GM12878 (cell line): ENCODE measurements at regions not wholly inside any gene's neighbourhood (a gene's known extent, or its start where the extent isn't known, plus 50 kb on each side); places are given as distances from the start of the nearest gene placed in this dataset.

Experiments used
- ATAC-seq: fragments of 200-7000 bp; cut with Tn5 transposase; 3 replicates; pipeline ENCODE4 v1.9.1; 2020; ENCODE audit warnings: mild to moderate bottlenecking, moderate library complexity
- BruUV-seq: library from RNA; stranded (reverse); fragments of 400-500 nt; replicated peaks from 2 replicates; lab custom pipeline; 2021; lab: Mats Ljungman, UMichigan
- CTCF ChIA-PET: fragments of 300-600 bp; sonication (Branson Sonifier 250); formaldehyde crosslinking; extraction: SDS; loops from one replicate; lab custom pipeline; 2021; ENCODE audit warnings: inconsistent platforms; lab: Yijun Ruan, JAX
- POLR2A ChIA-PET: fragments of 350-600 bp; formaldehyde crosslinking; extraction: SDS; loops from one replicate; lab custom pipeline; 2021; ENCODE audit warnings: inconsistent platforms; lab: Charles Lee
- RAD21 ChIA-PET: fragments of 300-600 bp; sonication (Branson Sonifier 250); formaldehyde crosslinking; loops from one replicate; lab custom pipeline; 2023; ENCODE audit warnings: antibody characterized with exemption; ENCODE audit not compliant: unreplicated experiment; lab: Charles Lee
- SMC1A ChIA-PET: fragments of 300-600 bp; sonication (Branson Sonifier 250); formaldehyde crosslinking; loops from one replicate; lab custom pipeline; 2023; ENCODE audit not compliant: unreplicated experiment, uncharacterized antibody; lab: Charles Lee
- DNase-seq: peaks from one replicate; pipeline ENCODE4 v3.0.0-alpha.2; 2011; ENCODE audit warnings: low read depth, low spot score
- FAIRE-seq: peaks from 3 replicates; lab custom pipeline; 2011; peaks lifted over from hg19 to GRCh38; lab: Jason Lieb, UNC
- H2AFZ ChIP-seq: 2 replicates; pipeline ENCODE4 v1.6.0; 2011; ENCODE audit warnings: low read depth, low read length, control low read depth; ENCODE audit not compliant: control insufficient read depth
- H3K27ac ChIP-seq: 2 replicates; pipeline ENCODE4 v1.5.1; 2011; ENCODE audit warnings: control low read depth; ENCODE audit not compliant: control insufficient read depth, insufficient read depth
- H3K27me3 ChIP-seq, 2 experiments: replicated peaks in 1 of 2; 2 replicates each; pipeline versions ENCODE4 v1.6.0 to v1.6.1; 2011; ENCODE audit warnings: low read length in 1 of 2; ENCODE audit not compliant: control insufficient read depth in 2 of 2, insufficient read depth in 2 of 2
- H3K36me3 ChIP-seq, 2 experiments: 2 replicates each; pipeline ENCODE4 v1.5.1; 2011; ENCODE audit warnings: low read length in 1 of 2; ENCODE audit not compliant: control insufficient read depth in 2 of 2, insufficient read depth in 2 of 2
- H3K4me1 ChIP-seq: 2 replicates; pipeline ENCODE4 v1.6.1; 2011; ENCODE audit warnings: mild to moderate bottlenecking, low read length, moderate library complexity, mixed read lengths; ENCODE audit not compliant: control insufficient read depth, insufficient read depth
- H3K4me2 ChIP-seq: 2 replicates; pipeline ENCODE4 v1.6.0; 2011; ENCODE audit warnings: control low read depth; ENCODE audit not compliant: control insufficient read depth, insufficient read depth
- H3K4me3 ChIP-seq: fragments of 200-600 bp; sonication (generic); 2 replicates; pipeline ENCODE4 v1.5.1; 2016
- H3K79me2 ChIP-seq: 2 replicates; pipeline ENCODE4 v1.6.0; 2011; ENCODE audit warnings: low read length; ENCODE audit not compliant: control insufficient read depth, insufficient read depth
- H3K9ac ChIP-seq: 2 replicates; pipeline ENCODE4 v1.8.0; 2011; ENCODE audit warnings: low read length, control low read depth, mixed read lengths; ENCODE audit not compliant: control insufficient read depth, insufficient read depth
- H3K9me3 ChIP-seq: replicated peaks from 3 replicates; pipeline ENCODE4 v1.5.1; 2011; ENCODE audit warnings: mild to moderate bottlenecking, low read length; ENCODE audit not compliant: control insufficient read depth, insufficient read depth
- H4K20me1 ChIP-seq: 2 replicates; pipeline ENCODE4 v1.6.0; 2011; ENCODE audit not compliant: control insufficient read depth, insufficient read depth
- CBFB ChIP-seq: IDR thresholded peaks from 2 replicates; pipeline ENCODE4 v1.6.1; 2016; ENCODE audit warnings: antibody characterized with exemption, low read depth
- HDGF ChIP-seq: fragments of 450-650 bp; IDR thresholded peaks from 2 replicates; pipeline ENCODE4 v1.6.1; 2016; ENCODE audit warnings: antibody characterized with exemption
- IRF4 ChIP-seq: IDR thresholded peaks from 2 replicates; pipeline ENCODE4 v1.6.1; 2011; ENCODE audit warnings: low read depth, low read length
- MEF2B ChIP-seq: fragments of 450-650 bp; IDR thresholded peaks from 2 replicates; pipeline ENCODE4 v1.6.1; 2018; ENCODE audit warnings: mild to moderate bottlenecking, moderate library complexity; ENCODE audit not compliant: partially characterized antibody, poor library complexity, severe bottlenecking
- RELA ChIP-seq: fragments of 450-650 bp; IDR thresholded peaks from 2 replicates; pipeline ENCODE4 v1.8.0; 2014; ENCODE audit warnings: borderline replicate concordance; ENCODE audit not compliant: partially characterized antibody
- SREBF1 ChIP-seq: IDR thresholded peaks from 2 replicates; pipeline ENCODE4 v1.6.1; 2012; ENCODE audit warnings: mild to moderate bottlenecking, low read length
- SRF ChIP-seq, 2 experiments: IDR thresholded peaks; 2 replicates each; pipeline ENCODE4 v1.6.1; 2011; ENCODE audit warnings: low read depth in 2 of 2, low read length in 2 of 2, mild to moderate bottlenecking in 1 of 2, moderate library complexity in 1 of 2
- WGBS: methylation state at CpG from one replicate; pipeline ENCODE4 v1.1.6; 2016; ENCODE audit warnings: low lambda C conversion rate; ENCODE audit not compliant: insufficient replicate concordance, insufficient coverage; ENCODE audit errors: missing lambda C conversion rate; 5-methylcytosine and 5-hydroxymethylcytosine counted together
- in situ Hi-C: fragments of 300-500 bp; cut with MboI; formaldehyde crosslinking; loops from 9 replicates; pipeline ENCODE4 v1.14.3; 2018; ENCODE audit warnings: mixed read lengths
- intact Hi-C: fragments of 100-400 bp; cut with micrococcal nuclease; formaldehyde crosslinking; loops from one replicate; pipeline ENCODE4 v1.14.2; 2022; ENCODE audit not compliant: unreplicated experiment
- TF ChIP-seq, protein P1 (sequence below): fragments of 450-650 bp; conservative IDR thresholded peaks from 2 replicates; pipeline ENCODE4 v1.6.1; 2017; ENCODE audit warnings: mild to moderate bottlenecking, moderate library complexity
- TF ChIP-seq, protein P2 (sequence below): IDR thresholded peaks from 2 replicates; pipeline ENCODE4 v1.6.1; 2011; ENCODE audit warnings: borderline replicate concordance, low read depth, mild to moderate bottlenecking, moderate library complexity, low read length; ENCODE audit not compliant: insufficient read depth, poor library complexity, severe bottlenecking
- TF ChIP-seq, protein P3 (sequence below): IDR thresholded peaks from 2 replicates; pipeline ENCODE4 v1.6.1; 2011; ENCODE audit warnings: mild to moderate bottlenecking, low read depth, low read length, moderate library complexity; ENCODE audit not compliant: insufficient replicate concordance

DNA sequence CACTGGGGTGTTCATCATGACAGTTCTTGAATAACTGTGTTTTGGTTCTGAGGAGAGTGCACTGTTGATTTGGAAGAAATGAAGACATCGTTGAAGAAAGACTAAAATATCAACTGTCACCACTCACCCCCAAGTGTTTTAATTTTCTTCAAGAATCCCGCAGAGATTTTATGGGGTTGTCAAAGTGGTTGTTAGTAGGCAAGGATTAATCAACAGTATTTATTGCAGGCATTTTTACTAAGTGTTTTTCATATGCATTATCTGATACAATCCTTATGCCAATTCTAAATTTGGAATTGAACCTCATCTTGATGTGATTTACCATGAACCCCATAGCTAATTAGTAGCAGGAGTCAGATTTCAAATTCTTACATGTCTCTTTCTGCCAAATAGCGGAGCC, 63.7 kb upstream of the OBI1 start (continued):
- TF ChIP-seq, protein P1, sequence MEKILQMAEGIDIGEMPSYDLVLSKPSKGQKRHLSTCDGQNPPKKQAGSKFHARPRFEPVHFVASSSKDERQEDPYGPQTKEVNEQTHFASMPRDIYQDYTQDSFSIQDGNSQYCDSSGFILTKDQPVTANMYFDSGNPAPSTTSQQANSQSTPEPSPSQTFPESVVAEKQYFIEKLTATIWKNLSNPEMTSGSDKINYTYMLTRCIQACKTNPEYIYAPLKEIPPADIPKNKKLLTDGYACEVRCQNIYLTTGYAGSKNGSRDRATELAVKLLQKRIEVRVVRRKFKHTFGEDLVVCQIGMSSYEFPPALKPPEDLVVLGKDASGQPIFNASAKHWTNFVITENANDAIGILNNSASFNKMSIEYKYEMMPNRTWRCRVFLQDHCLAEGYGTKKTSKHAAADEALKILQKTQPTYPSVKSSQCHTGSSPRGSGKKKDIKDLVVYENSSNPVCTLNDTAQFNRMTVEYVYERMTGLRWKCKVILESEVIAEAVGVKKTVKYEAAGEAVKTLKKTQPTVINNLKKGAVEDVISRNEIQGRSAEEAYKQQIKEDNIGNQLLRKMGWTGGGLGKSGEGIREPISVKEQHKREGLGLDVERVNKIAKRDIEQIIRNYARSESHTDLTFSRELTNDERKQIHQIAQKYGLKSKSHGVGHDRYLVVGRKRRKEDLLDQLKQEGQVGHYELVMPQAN = no peak

DNA sequence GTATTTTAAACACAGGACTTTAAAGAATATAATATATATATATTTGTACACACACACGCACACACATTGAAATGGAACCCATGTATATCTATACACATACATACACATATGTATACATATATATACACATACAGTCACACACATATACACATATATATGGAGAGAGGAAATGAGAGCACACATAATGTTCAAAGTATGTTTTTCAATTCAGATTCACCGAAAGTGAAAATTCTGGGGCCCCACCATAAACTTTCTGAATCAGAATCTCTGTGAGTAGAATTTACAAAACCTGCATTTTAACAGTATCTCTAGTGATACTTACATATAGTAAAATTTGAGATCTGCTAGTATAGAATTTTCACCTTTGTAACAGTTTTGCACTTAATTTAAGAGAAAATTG, 60.4 kb upstream of the OBI1 start:
- H3K27ac ChIP-seq = no peak overlapping the region
- H3K36me3 ChIP-seq = no peaks in the 10 kb centered on the region
- no peaks in the 10 kb centered on the region for H3K27me3 ChIP-seq
- no peaks in the 10 kb centered on the region for H3K9me3 ChIP-seq
- no peaks in the 10 kb centered on the region for H3K4me1 ChIP-seq
- no peak overlapping the region for H3K9ac ChIP-seq
- 53% methylated on average over 2 of the region's 2 CpGs for WGBS
- no peak for DNase-seq
- intact Hi-C loops (no loop called here), in situ Hi-C loops (no loop called here)
- no peak overlapping the region for H3K4me2 ChIP-seq
- ChIA-PET POLR2A (no interaction called here), SMC1A (no interaction called here), CTCF (interaction anchor here (1.2 kb wide), 1 partner anchor 38 kb away, joined by 3 read pairs; no protein-coding TSS in a partner anchor), RAD21 (no interaction called here)
- no peak overlapping the region for H3K4me3 ChIP-seq
- BruUV-seq = no TSS peak
- no peak for ATAC-seq
- H4K20me1 ChIP-seq = no peaks in the 10 kb centered on the region
- H2AFZ ChIP-seq = no peak overlapping the region
- no peaks in the 10 kb centered on the region for H3K79me2 ChIP-seq
- TF ChIP-seq, protein P2, sequence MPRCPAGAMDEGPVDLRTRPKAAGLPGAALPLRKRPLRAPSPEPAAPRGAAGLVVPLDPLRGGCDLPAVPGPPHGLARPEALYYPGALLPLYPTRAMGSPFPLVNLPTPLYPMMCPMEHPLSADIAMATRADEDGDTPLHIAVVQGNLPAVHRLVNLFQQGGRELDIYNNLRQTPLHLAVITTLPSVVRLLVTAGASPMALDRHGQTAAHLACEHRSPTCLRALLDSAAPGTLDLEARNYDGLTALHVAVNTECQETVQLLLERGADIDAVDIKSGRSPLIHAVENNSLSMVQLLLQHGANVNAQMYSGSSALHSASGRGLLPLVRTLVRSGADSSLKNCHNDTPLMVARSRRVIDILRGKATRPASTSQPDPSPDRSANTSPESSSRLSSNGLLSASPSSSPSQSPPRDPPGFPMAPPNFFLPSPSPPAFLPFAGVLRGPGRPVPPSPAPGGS = no peak
- no peak for TF ChIP-seq RELA
- no peak for TF ChIP-seq IRF4
- TF ChIP-seq SREBF1 = no peak
- TF ChIP-seq, protein P3, sequence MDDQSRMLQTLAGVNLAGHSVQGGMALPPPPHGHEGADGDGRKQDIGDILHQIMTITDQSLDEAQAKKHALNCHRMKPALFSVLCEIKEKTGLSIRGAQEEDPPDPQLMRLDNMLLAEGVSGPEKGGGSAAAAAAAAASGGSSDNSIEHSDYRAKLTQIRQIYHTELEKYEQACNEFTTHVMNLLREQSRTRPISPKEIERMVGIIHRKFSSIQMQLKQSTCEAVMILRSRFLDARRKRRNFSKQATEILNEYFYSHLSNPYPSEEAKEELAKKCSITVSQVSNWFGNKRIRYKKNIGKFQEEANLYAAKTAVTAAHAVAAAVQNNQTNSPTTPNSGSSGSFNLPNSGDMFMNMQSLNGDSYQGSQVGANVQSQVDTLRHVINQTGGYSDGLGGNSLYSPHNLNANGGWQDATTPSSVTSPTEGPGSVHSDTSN = no peak
- no peak for TF ChIP-seq SRF (IDR thresholded peaks at IDR 0.05; ENCODE audit: low read depth in 2 of 2, low read length in 2 of 2)
- TF ChIP-seq CBFB = no peak
- TF ChIP-seq HDGF = no peak
- TF ChIP-seq MEF2B = no peak
- FAIRE-seq = no peak
